HEK293 (cell line): ENCODE measurements at regions not wholly inside any gene's neighbourhood (a gene's known extent, or its start where the extent isn't known, plus 50 kb on each side); places are given as distances from the start of the nearest gene placed in this dataset.
"Not testable (repeated sequence)": the region's sequence is repeated elsewhere in the genome, so short reads cannot be mapped to it uniquely, and the experiment has no call there.

Source experiments
- HOXC10 ChIP-seq: sonication (generic); formaldehyde crosslinking; IDR thresholded peaks from 2 replicates; pipeline ENCODE4 v1.8.1; 2023; ENCODE audit warnings: mild to moderate bottlenecking, missing genetic modification reagents
- MEIS1 ChIP-seq: sonication (generic); formaldehyde crosslinking; IDR thresholded peaks from 2 replicates; pipeline ENCODE4 v1.8.1; 2022; ENCODE audit warnings: missing genetic modification reagents, mild to moderate bottlenecking, borderline replicate concordance
- REPIN1 ChIP-seq: fragments of 450-650 bp; formaldehyde crosslinking; IDR thresholded peaks from 2 replicates; pipeline ENCODE4 v1.5.1; 2017; ENCODE audit warnings: missing biosample characterization, missing genetic modification characterization, low read depth
- SETDB1 ChIP-seq: IDR thresholded peaks from one replicate; pipeline ENCODE4 v1.6.1; 2017; ENCODE audit warnings: mild to moderate bottlenecking, low read length, moderate library complexity, mixed read lengths; ENCODE audit not compliant: insufficient read length
- TCF7L2 ChIP-seq: IDR thresholded peaks from 2 replicates; pipeline ENCODE4 v1.6.1; 2011; ENCODE audit warnings: low read depth, mild to moderate bottlenecking, inconsistent platforms, low read length, moderate library complexity, borderline replicate concordance
- ZFP3 ChIP-seq: fragments of 450-650 bp; formaldehyde crosslinking; IDR thresholded peaks from 2 replicates; pipeline ENCODE4 v1.5.1; 2016; ENCODE audit warnings: low read depth, missing biosample characterization, missing genetic modification characterization
- ZNF404 ChIP-seq: fragments of 450-650 bp; formaldehyde crosslinking; IDR thresholded peaks from 2 replicates; pipeline ENCODE4 v1.5.1; 2017; ENCODE audit warnings: missing biosample characterization, missing genetic modification characterization
- ZNF707 ChIP-seq: fragments of 450-650 bp; formaldehyde crosslinking; IDR thresholded peaks from 2 replicates; pipeline ENCODE4 v1.5.1; 2016; ENCODE audit warnings: missing biosample characterization, missing genetic modification characterization
- ZNF768 ChIP-seq: fragments of 450-650 bp; formaldehyde crosslinking; IDR thresholded peaks from 2 replicates; pipeline ENCODE4 v1.5.1; 2018; ENCODE audit warnings: missing biosample characterization, mild to moderate bottlenecking, missing genetic modification characterization
- ZSCAN23 ChIP-seq: fragments of 450-650 bp; formaldehyde crosslinking; IDR thresholded peaks from 2 replicates; pipeline ENCODE4 v1.5.1; 2016; ENCODE audit warnings: missing biosample characterization, missing genetic modification characterization
- TF ChIP-seq, protein P1 (sequence below): fragments of 450-650 bp; formaldehyde crosslinking; IDR thresholded peaks from 2 replicates; pipeline ENCODE4 v1.5.1; 2016; ENCODE audit warnings: missing biosample characterization, missing genetic modification characterization
- TF ChIP-seq, protein P2 (sequence below): fragments of 450-650 bp; formaldehyde crosslinking; IDR thresholded peaks from 2 replicates; pipeline ENCODE4 v1.5.1; 2016; ENCODE audit warnings: missing biosample characterization, missing genetic modification characterization
- TF ChIP-seq, protein P3 (sequence below): fragments of 450-650 bp; IDR thresholded peaks from 2 replicates; pipeline ENCODE4 v1.5.1; 2018; ENCODE audit warnings: missing biosample characterization, missing genetic modification characterization
- TF ChIP-seq, protein P4 (sequence below): fragments of 450-650 bp; formaldehyde crosslinking; IDR thresholded peaks from 2 replicates; pipeline ENCODE4 v1.5.1; 2017; ENCODE audit warnings: missing biosample characterization, missing genetic modification characterization

DNA sequence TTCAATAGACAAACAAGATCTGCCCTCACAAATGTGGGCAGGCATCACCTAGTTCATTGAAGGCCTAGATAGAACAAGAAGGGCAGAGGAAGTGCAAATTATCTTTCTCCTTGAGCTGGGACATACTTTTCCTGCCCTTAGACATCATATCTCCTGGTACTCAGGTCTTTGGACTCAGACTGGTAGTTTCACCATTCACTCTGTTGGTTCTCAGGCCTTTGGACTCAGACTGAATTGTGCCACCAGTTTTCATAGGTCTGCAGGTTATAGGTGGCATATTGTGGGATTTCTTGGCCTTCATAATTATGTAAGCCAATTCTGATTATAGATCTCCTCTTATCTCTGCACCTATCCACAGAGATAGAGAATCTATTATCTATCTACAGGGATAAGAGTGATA lies 54.6 kb upstream of the GOLGA8Q start:
- TF ChIP-seq ZNF707 (tag by site-specific recombination); ZNF404 (tag by site-specific recombination); ZSCAN23; MEIS1 (CRISPR knock-in tag); SETDB1; REPIN1 (tag by site-specific recombination); ZNF768 (tag by site-specific recombination); ZFP3 (tag by site-specific recombination); HOXC10 (CRISPR knock-in tag); TCF7L2: not testable (repeated sequence)
- TF ChIP-seq, protein P1, sequence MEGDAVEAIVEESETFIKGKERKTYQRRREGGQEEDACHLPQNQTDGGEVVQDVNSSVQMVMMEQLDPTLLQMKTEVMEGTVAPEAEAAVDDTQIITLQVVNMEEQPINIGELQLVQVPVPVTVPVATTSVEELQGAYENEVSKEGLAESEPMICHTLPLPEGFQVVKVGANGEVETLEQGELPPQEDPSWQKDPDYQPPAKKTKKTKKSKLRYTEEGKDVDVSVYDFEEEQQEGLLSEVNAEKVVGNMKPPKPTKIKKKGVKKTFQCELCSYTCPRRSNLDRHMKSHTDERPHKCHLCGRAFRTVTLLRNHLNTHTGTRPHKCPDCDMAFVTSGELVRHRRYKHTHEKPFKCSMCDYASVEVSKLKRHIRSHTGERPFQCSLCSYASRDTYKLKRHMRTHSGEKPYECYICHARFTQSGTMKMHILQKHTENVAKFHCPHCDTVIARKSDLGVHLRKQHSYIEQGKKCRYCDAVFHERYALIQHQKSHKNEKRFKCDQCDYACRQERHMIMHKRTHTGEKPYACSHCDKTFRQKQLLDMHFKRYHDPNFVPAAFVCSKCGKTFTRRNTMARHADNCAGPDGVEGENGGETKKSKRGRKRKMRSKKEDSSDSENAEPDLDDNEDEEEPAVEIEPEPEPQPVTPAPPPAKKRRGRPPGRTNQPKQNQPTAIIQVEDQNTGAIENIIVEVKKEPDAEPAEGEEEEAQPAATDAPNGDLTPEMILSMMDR = not testable (repeated sequence)
- TF ChIP-seq, protein P2, sequence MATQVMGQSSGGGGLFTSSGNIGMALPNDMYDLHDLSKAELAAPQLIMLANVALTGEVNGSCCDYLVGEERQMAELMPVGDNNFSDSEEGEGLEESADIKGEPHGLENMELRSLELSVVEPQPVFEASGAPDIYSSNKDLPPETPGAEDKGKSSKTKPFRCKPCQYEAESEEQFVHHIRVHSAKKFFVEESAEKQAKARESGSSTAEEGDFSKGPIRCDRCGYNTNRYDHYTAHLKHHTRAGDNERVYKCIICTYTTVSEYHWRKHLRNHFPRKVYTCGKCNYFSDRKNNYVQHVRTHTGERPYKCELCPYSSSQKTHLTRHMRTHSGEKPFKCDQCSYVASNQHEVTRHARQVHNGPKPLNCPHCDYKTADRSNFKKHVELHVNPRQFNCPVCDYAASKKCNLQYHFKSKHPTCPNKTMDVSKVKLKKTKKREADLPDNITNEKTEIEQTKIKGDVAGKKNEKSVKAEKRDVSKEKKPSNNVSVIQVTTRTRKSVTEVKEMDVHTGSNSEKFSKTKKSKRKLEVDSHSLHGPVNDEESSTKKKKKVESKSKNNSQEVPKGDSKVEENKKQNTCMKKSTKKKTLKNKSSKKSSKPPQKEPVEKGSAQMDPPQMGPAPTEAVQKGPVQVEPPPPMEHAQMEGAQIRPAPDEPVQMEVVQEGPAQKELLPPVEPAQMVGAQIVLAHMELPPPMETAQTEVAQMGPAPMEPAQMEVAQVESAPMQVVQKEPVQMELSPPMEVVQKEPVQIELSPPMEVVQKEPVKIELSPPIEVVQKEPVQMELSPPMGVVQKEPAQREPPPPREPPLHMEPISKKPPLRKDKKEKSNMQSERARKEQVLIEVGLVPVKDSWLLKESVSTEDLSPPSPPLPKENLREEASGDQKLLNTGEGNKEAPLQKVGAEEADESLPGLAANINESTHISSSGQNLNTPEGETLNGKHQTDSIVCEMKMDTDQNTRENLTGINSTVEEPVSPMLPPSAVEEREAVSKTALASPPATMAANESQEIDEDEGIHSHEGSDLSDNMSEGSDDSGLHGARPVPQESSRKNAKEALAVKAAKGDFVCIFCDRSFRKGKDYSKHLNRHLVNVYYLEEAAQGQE = not testable (repeated sequence)
- TF ChIP-seq, protein P3, sequence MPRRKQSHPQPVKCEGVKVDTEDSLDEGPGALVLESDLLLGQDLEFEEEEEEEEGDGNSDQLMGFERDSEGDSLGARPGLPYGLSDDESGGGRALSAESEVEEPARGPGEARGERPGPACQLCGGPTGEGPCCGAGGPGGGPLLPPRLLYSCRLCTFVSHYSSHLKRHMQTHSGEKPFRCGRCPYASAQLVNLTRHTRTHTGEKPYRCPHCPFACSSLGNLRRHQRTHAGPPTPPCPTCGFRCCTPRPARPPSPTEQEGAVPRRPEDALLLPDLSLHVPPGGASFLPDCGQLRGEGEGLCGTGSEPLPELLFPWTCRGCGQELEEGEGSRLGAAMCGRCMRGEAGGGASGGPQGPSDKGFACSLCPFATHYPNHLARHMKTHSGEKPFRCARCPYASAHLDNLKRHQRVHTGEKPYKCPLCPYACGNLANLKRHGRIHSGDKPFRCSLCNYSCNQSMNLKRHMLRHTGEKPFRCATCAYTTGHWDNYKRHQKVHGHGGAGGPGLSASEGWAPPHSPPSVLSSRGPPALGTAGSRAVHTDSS (tag by site-specific recombination) = not testable (repeated sequence)
- TF ChIP-seq, protein P4, sequence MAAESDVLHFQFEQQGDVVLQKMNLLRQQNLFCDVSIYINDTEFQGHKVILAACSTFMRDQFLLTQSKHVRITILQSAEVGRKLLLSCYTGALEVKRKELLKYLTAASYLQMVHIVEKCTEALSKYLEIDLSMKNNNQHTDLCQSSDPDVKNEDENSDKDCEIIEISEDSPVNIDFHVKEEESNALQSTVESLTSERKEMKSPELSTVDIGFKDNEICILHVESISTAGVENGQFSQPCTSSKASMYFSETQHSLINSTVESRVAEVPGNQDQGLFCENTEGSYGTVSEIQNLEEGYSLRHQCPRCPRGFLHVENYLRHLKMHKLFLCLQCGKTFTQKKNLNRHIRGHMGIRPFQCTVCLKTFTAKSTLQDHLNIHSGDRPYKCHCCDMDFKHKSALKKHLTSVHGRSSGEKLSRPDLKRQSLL (tag by site-specific recombination) = not testable (repeated sequence)
